MM.1S (cell line): ENCODE measurements at regions not wholly inside any gene's neighbourhood (a gene's known extent, or its start where the extent isn't known, plus 50 kb on each side); places are given as distances from the start of the nearest gene placed in this dataset.

Source experiments
- CTCF ChIP-seq: fragments of 300-600 bp; sonication (generic); IDR thresholded peaks from 2 replicates; pipeline ENCODE4 v1.5.1; 2016; ENCODE audit warnings: antibody characterized with exemption, low read length, mixed read lengths
- EZH2 ChIP-seq: fragments of 300-600 bp; sonication (generic); optimal IDR thresholded peaks from 2 replicates; pipeline ENCODE3; 2017; ENCODE audit warnings: low read depth, mild to moderate bottlenecking, antibody characterized with exemption, low read length, mixed read lengths
- EZH2phosphoT487 ChIP-seq: fragments of 300-600 bp; sonication (generic); IDR thresholded peaks from 2 replicates; pipeline ENCODE4 v1.6.1; 2018; ENCODE audit warnings: antibody characterized with exemption, low read length

- no peak for TF ChIP-seq CTCF
- TF ChIP-seq EZH2, result no peak
- no peak for TF ChIP-seq EZH2phosphoT487
Observed at GRCh38 chr3:26029321-26029720, 239.4 kb downstream of the OXSM start.
